Naive B cell (primary cell): ENCODE measurements at regions not wholly inside any gene's neighbourhood (a gene's known extent, or its start where the extent isn't known, plus 50 kb on each side); places are given as distances from the start of the nearest gene placed in this dataset.
"Not testable (repeated sequence)": the region's sequence is repeated elsewhere in the genome, so short reads cannot be mapped to it uniquely, and the experiment has no call there.

Experiments
- ATAC-seq, 2 donors: fragments of 150-1000 bp; cut with Tn5 transposase; 2 replicates each; pipeline ENCODE4 v1.10.0; 2021; ENCODE audit warnings: low read depth in 2 of 2, mild to moderate bottlenecking in 2 of 2, moderate library complexity in 2 of 2
- DNase-seq: peaks from one replicate; pipeline ENCODE4 v3.0.0; 2022
- H3K27ac Mint-ChIP-seq, 6 donors: one replicate each; pipeline ENCODE4 v1.8.0; 2020 to 2022; ENCODE audit warnings: mild to moderate bottlenecking in 6 of 6, mixed read lengths in 6 of 6, moderate library complexity in 5 of 6, inconsistent platforms in 2 of 6
- H3K27me3 Mint-ChIP-seq, 3 donors: one replicate each; pipeline ENCODE4 v1.8.0; 2021 to 2022; ENCODE audit warnings: mixed read lengths in 3 of 3, mild to moderate bottlenecking in 1 of 3
- H3K36me3 Mint-ChIP-seq, 2 donors: one replicate each; pipeline ENCODE4 v1.8.0; 2020 to 2022; ENCODE audit warnings: mixed read lengths in 2 of 2, inconsistent platforms in 1 of 2, mild to moderate bottlenecking in 1 of 2
- H3K4me1 Mint-ChIP-seq, 3 donors: one replicate each; pipeline ENCODE4 v1.8.0; 2020 to 2022; ENCODE audit warnings: mixed read lengths in 3 of 3, inconsistent platforms in 1 of 3, mild to moderate bottlenecking in 1 of 3, moderate library complexity in 1 of 3
- H3K4me3 Mint-ChIP-seq, 8 donors: one replicate each; pipeline ENCODE4 v1.8.0; 2020 to 2022; ENCODE audit warnings: mild to moderate bottlenecking in 8 of 8, mixed read lengths in 8 of 8, moderate library complexity in 8 of 8, inconsistent platforms in 2 of 8
- H3K9me3 Mint-ChIP-seq, 7 donors: one replicate each; pipeline ENCODE4 v1.8.0; 2020 to 2022; ENCODE audit warnings: mixed read lengths in 7 of 7, mild to moderate bottlenecking in 5 of 7, inconsistent platforms in 2 of 7, moderate library complexity in 1 of 7

DNA sequence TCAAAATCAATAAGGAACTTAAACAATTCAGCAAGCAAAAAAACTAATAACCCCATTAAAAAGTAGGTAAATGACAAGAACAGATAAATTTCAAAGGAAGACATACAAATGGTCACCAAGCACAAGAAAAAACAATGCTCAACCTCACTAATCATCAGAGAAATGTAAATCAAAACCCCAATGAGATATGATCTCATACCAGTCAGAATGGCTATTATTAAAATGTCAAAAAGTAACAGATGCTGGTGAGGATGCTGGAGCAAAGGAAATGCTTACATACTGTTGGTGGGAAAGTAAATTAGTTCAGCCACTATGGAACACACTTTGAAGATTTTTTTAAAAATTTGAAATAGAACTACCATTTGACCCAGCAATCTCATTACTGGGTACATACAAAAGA lies 538.0 kb downstream of the TMX3 start:
- Mint-ChIP-seq H3K4me3 (no peak overlapping the region), H3K4me1 (no peaks in the 10 kb centered on the region), H3K36me3 (no peaks in the 10 kb centered on the region), H3K27me3 (no peaks in the 10 kb centered on the region), H3K27ac (no peak overlapping the region), H3K9me3 (peaks cover 0 to 3% (median 0%) of the 10 kb centered on the region in 7 donors)
- ATAC-seq (no peak), DNase-seq (no peak)

DNA sequence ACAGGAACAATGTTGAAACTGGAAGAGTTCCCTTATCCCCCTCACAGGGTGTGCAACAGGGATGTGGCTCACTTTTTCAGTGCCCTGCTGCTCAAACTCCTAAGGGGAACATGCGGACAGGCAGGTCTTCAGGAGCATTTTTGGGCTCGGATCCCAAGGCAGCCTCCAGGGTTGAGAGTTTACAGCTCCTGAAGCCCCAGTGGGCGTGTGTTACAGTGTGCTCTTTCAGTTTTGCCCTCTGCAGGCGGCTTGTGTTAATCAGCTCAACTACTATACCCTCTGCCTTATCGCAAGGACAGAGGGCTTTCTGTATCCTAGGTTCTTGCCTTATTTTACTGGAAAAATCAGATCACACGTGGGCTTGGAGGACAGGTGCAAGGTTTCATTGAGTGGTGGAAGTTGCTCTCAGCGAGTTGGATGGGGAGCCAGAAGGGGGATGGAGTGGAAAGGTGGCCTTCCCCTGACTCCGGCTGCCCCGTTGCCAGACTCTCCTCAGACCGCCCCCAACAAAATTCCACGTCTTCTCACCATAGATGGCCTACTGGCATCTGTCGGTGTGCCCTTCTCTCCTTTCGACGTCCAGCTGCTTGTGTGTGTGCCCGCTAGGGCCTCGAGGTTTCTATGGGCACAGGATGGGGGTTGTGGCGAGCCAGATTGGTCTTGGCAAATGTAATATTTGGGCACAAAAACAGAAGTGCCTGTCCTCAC lies 541.9 kb downstream of the TMX3 start:
- H3K27me3 Mint-ChIP-seq: no peaks in the 10 kb centered on the region
- H3K4me1 Mint-ChIP-seq: no peaks in the 10 kb centered on the region

DNA sequence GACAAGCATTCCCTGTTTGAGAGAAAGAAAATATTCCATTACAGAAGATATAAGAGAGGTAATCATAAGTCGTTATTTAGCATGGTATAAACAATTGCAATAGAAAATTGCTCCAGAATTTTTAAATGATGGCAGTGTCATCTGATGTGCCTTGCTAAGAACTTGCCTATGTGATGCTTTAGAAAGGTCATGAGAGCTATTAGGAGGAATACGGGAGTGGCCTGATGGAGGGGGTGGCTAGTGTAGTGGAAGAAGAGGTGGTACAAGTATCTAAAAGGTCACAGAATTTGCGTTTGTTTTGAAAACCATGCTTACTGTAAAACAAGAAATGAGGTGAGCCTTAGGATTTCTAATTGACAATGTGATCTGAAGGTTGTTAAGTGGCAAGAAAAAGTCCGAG lies 550.0 kb downstream of the TMX3 start:
- ATAC-seq: no peak
- DNase-seq: no peak
- no peaks in the 10 kb centered on the region for H3K27me3 Mint-ChIP-seq
- H3K27ac Mint-ChIP-seq: no peak overlapping the region
- peaks cover 0 to 13% (median 2%) of the 10 kb centered on the region in 7 donors for H3K9me3 Mint-ChIP-seq
- no peaks in the 10 kb centered on the region for H3K4me1 Mint-ChIP-seq
- no peaks in the 10 kb centered on the region for H3K36me3 Mint-ChIP-seq
- H3K4me3 Mint-ChIP-seq: peak overlapping the region in 1 of 8 donors; percentile 1

More for the DNA sequence above, 541.9 kb downstream of the TMX3 start:
- ATAC-seq (no peak), DNase-seq (no peak)
- Mint-ChIP-seq H3K9me3 (peaks cover 0 to 4% (median 2%) of the 10 kb centered on the region in 7 donors), H3K27ac (no peak overlapping the region), H3K4me3 (no peak overlapping the region), H3K36me3 (no peaks in the 10 kb centered on the region)

GRCh38 chr18:68153821-68154220 lies 561.1 kb downstream of the TMX3 start:
- ATAC-seq, H3K4me1 Mint-ChIP-seq, H3K27ac Mint-ChIP-seq, DNase-seq, H3K36me3 Mint-ChIP-seq, H3K27me3 Mint-ChIP-seq, H3K4me3 Mint-ChIP-seq, H3K9me3 Mint-ChIP-seq: not testable (repeated sequence)

GRCh38 chr18:68152770-68153169 lies 562.1 kb downstream of the TMX3 start:
- H3K27ac Mint-ChIP-seq: no peak overlapping the region
- no peak for DNase-seq
- no peaks in the 10 kb centered on the region for H3K36me3 Mint-ChIP-seq
- peaks cover 0 to 4% (median 0%) of the 10 kb centered on the region in 7 donors for H3K9me3 Mint-ChIP-seq
- no peaks in the 10 kb centered on the region for H3K4me1 Mint-ChIP-seq
- no peaks in the 10 kb centered on the region for H3K27me3 Mint-ChIP-seq
- no peak overlapping the region for H3K4me3 Mint-ChIP-seq
- no peak for ATAC-seq

DNA sequence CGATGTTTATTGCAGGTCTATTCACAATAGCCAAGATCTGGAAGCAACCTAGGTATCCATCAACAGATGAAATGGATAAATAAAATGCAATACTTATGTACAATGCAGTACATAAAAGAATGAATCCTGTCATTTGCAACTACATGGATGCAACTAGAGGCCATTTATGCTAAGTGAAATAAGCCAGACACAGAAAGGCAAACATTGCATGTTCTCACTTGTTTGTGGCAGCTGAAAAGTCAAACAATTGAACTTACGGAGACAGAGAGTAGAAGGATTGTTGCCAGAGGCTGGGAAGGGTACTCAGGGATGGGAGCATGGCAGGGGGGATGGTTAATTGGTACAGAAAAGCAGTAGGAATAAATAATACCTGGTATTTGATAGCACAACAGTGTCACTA lies 563.9 kb downstream of the TMX3 start:
- ATAC-seq (no peak), DNase-seq (no peak)
- Mint-ChIP-seq H3K27me3 (no peaks in the 10 kb centered on the region), H3K9me3 (peaks cover 0 to 4% (median 0%) of the 10 kb centered on the region in 7 donors), H3K36me3 (no peaks in the 10 kb centered on the region), H3K4me3 (no peak overlapping the region), H3K27ac (no peak overlapping the region), H3K4me1 (no peaks in the 10 kb centered on the region)

DNA sequence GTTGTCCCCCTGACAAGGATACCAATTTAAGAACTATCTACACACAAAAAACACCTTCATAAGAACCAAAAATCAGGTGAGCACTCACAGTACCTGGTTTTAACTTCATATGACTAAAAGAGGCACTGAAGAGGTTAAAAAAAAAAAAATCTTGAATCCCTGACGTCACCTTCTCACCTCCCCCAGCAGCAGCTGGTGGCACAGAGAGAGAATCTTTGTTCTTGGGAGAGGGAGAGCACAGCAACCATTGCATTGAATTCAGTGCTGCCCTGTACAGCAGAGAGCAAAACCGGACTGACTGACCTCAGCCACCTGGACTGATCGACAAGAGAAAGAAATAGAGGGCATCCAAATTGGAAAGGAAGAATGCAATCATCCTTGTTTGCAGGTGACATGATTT lies 566.0 kb downstream of the TMX3 start:
- Mint-ChIP-seq H3K9me3 (peaks cover 0 to 2% (median 0%) of the 10 kb centered on the region in 7 donors), H3K27me3 (no peaks in the 10 kb centered on the region), H3K4me1 (no peaks in the 10 kb centered on the region), H3K36me3 (no peaks in the 10 kb centered on the region), H3K4me3 (no peak overlapping the region), H3K27ac (no peak overlapping the region)
- ATAC-seq (no peak), DNase-seq (no peak)

- H3K4me3 Mint-ChIP-seq: no peak overlapping the region
- H3K4me1 Mint-ChIP-seq: no peaks in the 10 kb centered on the region
- H3K27ac Mint-ChIP-seq: no peak overlapping the region
Observed at GRCh38 chr18:68147728-68148127, 567.2 kb downstream of the TMX3 start.

GRCh38 chr18:68121826-68122225 lies 593.1 kb downstream of the TMX3 start:
- no peak for DNase-seq
- Mint-ChIP-seq H3K27ac (no peak overlapping the region), H3K9me3 (peaks cover 0 to 3% (median 0%) of the 10 kb centered on the region in 7 donors), H3K27me3 (no peaks in the 10 kb centered on the region), H3K4me1 (no peaks in the 10 kb centered on the region), H3K4me3 (no peak overlapping the region), H3K36me3 (no peaks in the 10 kb centered on the region)
- no peak for ATAC-seq

More at GRCh38 chr18:68147728-68148127, 567.2 kb downstream of the TMX3 start:
- Mint-ChIP-seq H3K36me3 (no peaks in the 10 kb centered on the region), H3K27me3 (no peaks in the 10 kb centered on the region), H3K9me3 (peaks cover 0 to 2% (median 0%) of the 10 kb centered on the region in 7 donors)
- no peak for ATAC-seq
- no peak for DNase-seq

GRCh38 chr18:68121308-68121707 lies 593.6 kb downstream of the TMX3 start:
- no peaks in the 10 kb centered on the region for H3K36me3 Mint-ChIP-seq

DNA sequence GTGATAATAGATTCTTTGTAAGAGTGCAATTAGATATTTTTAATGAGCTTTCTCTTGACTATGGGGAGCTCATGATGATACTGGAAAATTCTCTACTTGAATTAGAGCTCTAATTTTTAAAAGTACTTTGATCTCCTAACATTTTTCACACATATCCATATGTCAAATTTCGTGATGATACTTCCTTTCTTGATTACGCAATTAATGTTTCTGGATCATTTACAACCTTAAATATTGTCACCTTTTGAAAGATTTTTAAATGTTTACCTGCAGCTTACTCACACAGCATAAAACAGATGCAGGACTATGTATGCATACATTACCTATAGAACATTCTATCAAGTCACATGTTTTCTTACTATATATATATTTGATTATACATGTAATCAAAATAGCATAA lies 598.5 kb upstream of the DSEL start:
- Mint-ChIP-seq H3K4me1 (no peaks in the 10 kb centered on the region), H3K4me3 (no peak overlapping the region), H3K27me3 (no peaks in the 10 kb centered on the region), H3K27ac (no peak overlapping the region), H3K36me3 (no peaks in the 10 kb centered on the region), H3K9me3 (no peaks in the 10 kb centered on the region)
- DNase-seq (no peak), ATAC-seq (no peak)

More at GRCh38 chr18:68121308-68121707, 593.6 kb downstream of the TMX3 start:
- ATAC-seq (no peak), DNase-seq (no peak)
- H3K27ac Mint-ChIP-seq: no peak overlapping the region
- no peaks in the 10 kb centered on the region for H3K27me3 Mint-ChIP-seq
- no peaks in the 10 kb centered on the region for H3K4me1 Mint-ChIP-seq
- H3K4me3 Mint-ChIP-seq: no peak overlapping the region
- H3K9me3 Mint-ChIP-seq: peaks cover 0 to 3% (median 0%) of the 10 kb centered on the region in 7 donors

DNA sequence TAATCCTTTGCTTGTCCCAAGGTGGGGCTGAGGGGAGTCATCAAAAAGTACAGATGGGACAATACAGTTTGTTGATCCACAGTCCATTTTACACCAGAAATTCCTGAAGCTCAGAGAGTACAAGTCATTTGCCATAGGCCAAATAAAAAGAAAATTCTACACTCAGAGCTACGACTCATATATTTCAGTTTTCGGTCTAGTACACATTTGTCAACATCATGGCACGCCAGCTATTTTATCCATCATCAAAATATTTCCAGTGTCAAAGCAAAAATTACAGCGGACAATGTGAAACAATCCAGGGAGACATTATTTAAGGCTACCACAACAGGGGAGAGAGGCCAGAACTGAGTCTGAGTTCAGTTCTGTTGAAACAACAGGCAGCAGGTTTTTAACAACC lies 587.5 kb upstream of the DSEL start:
- Mint-ChIP-seq H3K27me3 (no peaks in the 10 kb centered on the region), H3K4me1 (no peaks in the 10 kb centered on the region), H3K27ac (no peak overlapping the region), H3K36me3 (no peaks in the 10 kb centered on the region), H3K4me3 (no peak overlapping the region), H3K9me3 (no peaks in the 10 kb centered on the region)
- DNase-seq: no peak
- no peak for ATAC-seq

- Mint-ChIP-seq H3K36me3 (no peaks in the 10 kb centered on the region), H3K4me1 (no peaks in the 10 kb centered on the region), H3K27me3 (no peaks in the 10 kb centered on the region), H3K27ac (peak overlapping the region in 1 of 6 donors; percentile 37), H3K9me3 (no peaks in the 10 kb centered on the region), H3K4me3 (no peak overlapping the region)
- ATAC-seq (no peak), DNase-seq (no peak)
Observed at GRCh38 chr18:68103561-68103960, 587.0 kb upstream of the DSEL start.

DNA sequence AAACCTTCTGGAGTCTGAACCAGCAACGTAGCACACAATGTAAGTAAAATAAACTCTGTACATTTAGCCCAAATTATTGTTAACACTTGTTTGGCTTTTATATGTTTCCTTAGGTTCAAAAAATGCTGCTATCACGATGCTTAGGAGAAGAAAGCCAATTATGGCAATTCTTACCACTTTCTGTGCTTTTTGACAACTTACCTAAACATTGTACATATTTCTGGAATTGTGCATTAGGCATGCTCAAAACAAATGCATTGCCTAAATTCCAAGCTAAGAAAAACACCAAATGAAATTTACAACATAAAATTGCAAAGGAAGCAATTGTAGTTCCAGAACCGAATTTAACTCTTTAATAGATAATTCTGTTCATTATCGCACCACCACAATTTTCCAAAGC lies 585.6 kb upstream of the DSEL start:
- no peaks in the 10 kb centered on the region for H3K36me3 Mint-ChIP-seq
- no peak overlapping the region for H3K4me3 Mint-ChIP-seq
- H3K4me1 Mint-ChIP-seq: no peaks in the 10 kb centered on the region
- H3K27ac Mint-ChIP-seq: no peak overlapping the region
- no peak for DNase-seq
- no peak for ATAC-seq
- H3K9me3 Mint-ChIP-seq: no peaks in the 10 kb centered on the region
- no peaks in the 10 kb centered on the region for H3K27me3 Mint-ChIP-seq

DNA sequence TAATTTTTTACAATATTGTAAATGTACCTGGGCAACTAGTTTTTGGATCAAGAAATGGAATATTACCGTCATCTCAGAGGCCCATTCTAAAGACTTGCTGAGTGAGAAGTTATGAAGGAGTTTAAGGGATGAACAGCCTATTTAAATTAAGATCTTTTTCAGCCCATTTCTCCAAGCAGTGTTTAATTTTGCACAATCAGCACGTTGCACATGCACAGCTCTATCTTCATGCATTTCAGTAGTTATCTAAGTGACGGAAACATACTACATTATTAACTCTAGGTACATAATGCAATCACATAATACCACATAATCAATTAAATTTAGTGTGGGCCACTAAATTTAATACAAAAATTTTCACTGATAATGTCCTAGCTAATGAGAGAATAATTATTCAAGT lies 582.1 kb upstream of the DSEL start:
- H3K27ac Mint-ChIP-seq: no peak overlapping the region
- no peak overlapping the region for H3K4me3 Mint-ChIP-seq
- H3K27me3 Mint-ChIP-seq: no peaks in the 10 kb centered on the region
- H3K9me3 Mint-ChIP-seq: no peaks in the 10 kb centered on the region
- DNase-seq (no peak), ATAC-seq (no peak)
- H3K4me1 Mint-ChIP-seq: no peaks in the 10 kb centered on the region
- H3K36me3 Mint-ChIP-seq: no peaks in the 10 kb centered on the region
